T-cell (primary cell): ENCODE measurements at regions not wholly inside any gene's neighbourhood (a gene's known extent, or its start where the extent isn't known, plus 50 kb on each side); places are given as distances from the start of the nearest gene placed in this dataset.

ENCODE experiments used
- ATAC-seq, 4 experiments: fragments of 200-7000 bp in 3 of 4; fragments of 150-1000 bp in 1 of 4; cut with Tn5 transposase; replicated peaks in 1 of 4; 1 replicate in 3 of 4; 2 replicates in 1 of 4; pipeline ENCODE4 v1.10.0; 2021; ENCODE audit warnings: moderate library complexity in 3 of 4, mild to moderate bottlenecking in 2 of 4, moderate number of reproducible peaks in 1 of 4
- CTCF ChIA-PET, 2 donors: fragments of 300-600 bp; sonication (Branson Sonifier 250); formaldehyde crosslinking; loops; one replicate each; lab custom pipeline; 2022; ENCODE audit warnings: antibody characterized with exemption in 2 of 2; lab: Charles Lee
- POLR2A ChIA-PET, 2 donors: fragments of 300-600 bp; sonication (Branson Sonifier 250); formaldehyde crosslinking; loops; one replicate each; lab custom pipeline; 2022; ENCODE audit warnings: antibody characterized with exemption in 2 of 2; lab: Charles Lee
- DNase-seq, 35 experiments: peaks; one replicate each; pipeline versions ENCODE4 v3.0.0 to v3.0.0-alpha.2; 2013 to 2023
- H3K27ac ChIP-seq: one replicate; pipeline ENCODE4 v1.5.1; 2013; ENCODE audit warnings: low read length
- H3K27me3 ChIP-seq, 2 experiments: replicated peaks in 1 of 2; 1 replicate in 1 of 2; 2 replicates in 1 of 2; pipeline versions ENCODE4 v1.6.1 to v1.7.0; 2013; ENCODE audit warnings: low read length in 1 of 2, mixed read lengths in 1 of 2; ENCODE audit not compliant: control insufficient read depth in 2 of 2, insufficient read depth in 2 of 2; ENCODE audit errors: extremely low read depth in 1 of 2
- H3K36me3 ChIP-seq, 2 donors: 1 replicate in 1 of 2; 2 replicates in 1 of 2; pipeline versions ENCODE4 v1.6.1 to v1.7.0; 2013; ENCODE audit warnings: low read length in 1 of 2; ENCODE audit not compliant: control insufficient read depth in 2 of 2, insufficient read depth in 1 of 2; ENCODE audit errors: extremely low read depth in 1 of 2
- H3K4me1 ChIP-seq, 2 experiments: 1 replicate in 1 of 2; 2 replicates in 1 of 2; pipeline versions ENCODE4 v1.6.1 to v1.7.0; 2013; ENCODE audit warnings: low read length in 2 of 2, mixed read lengths in 1 of 2; ENCODE audit not compliant: insufficient read depth in 2 of 2, control insufficient read depth in 1 of 2; ENCODE audit errors: extremely low read depth in 1 of 2
- H3K4me3 ChIP-seq, 2 donors: 1 replicate in 1 of 2; 2 replicates in 1 of 2; pipeline versions ENCODE4 v1.5.1 to v1.7.0; 2013; ENCODE audit warnings: mild to moderate bottlenecking in 2 of 2, low read length in 1 of 2, moderate library complexity in 1 of 2; ENCODE audit not compliant: control insufficient read depth in 1 of 2; ENCODE audit errors: extremely low read depth in 1 of 2
- H3K9me3 ChIP-seq: 2 replicates; pipeline ENCODE4 v1.7.0; 2013
- H3K27ac Mint-ChIP-seq, 2 donors: one replicate each; pipeline ENCODE4 v1.8.0; 2020 to 2021; ENCODE audit warnings: mild to moderate bottlenecking in 2 of 2, mixed read lengths in 2 of 2
- H3K27me3 Mint-ChIP-seq, 2 donors: one replicate each; pipeline ENCODE4 v1.8.0; 2021 to 2022; ENCODE audit warnings: mixed read lengths in 2 of 2
- H3K36me3 Mint-ChIP-seq: one replicate; pipeline ENCODE4 v1.8.0; 2021; ENCODE audit warnings: mixed read lengths
- H3K4me1 Mint-ChIP-seq, 3 donors: one replicate each; pipeline ENCODE4 v1.8.0; 2020 to 2022; ENCODE audit warnings: mixed read lengths in 3 of 3, mild to moderate bottlenecking in 1 of 3
- H3K4me3 Mint-ChIP-seq, 3 donors: one replicate each; pipeline ENCODE4 v1.8.0; 2020 to 2022; ENCODE audit warnings: mild to moderate bottlenecking in 3 of 3, mixed read lengths in 3 of 3, moderate library complexity in 3 of 3
- H3K9me3 Mint-ChIP-seq, 3 donors: one replicate each; pipeline ENCODE4 v1.8.0; 2020 to 2022; ENCODE audit warnings: mixed read lengths in 3 of 3
- WGBS: methylation state at CpG from one replicate; pipeline ENCODE4 v1.1.5; 2013; ENCODE audit warnings: missing lambda C conversion rate; ENCODE audit not compliant: insufficient coverage; 5-methylcytosine and 5-hydroxymethylcytosine counted together

GRCh38 chr5:43985411-43985810 is 382.4 kb downstream of the NNT start:
- no peaks in the 10 kb centered on the region for H3K27me3 Mint-ChIP-seq
- H3K27ac Mint-ChIP-seq: no peak overlapping the region
- H3K4me1 Mint-ChIP-seq: no peaks in the 10 kb centered on the region
- ChIA-PET POLR2A (no interaction called here), CTCF (no interaction called here)
- no peaks in the 10 kb centered on the region for H3K36me3 ChIP-seq
- WGBS: no CpG with 5 or more reads among the region's 3 CpGs
- ATAC-seq (no peak), DNase-seq (no peak)
- H3K4me1 ChIP-seq: no peaks in the 10 kb centered on the region
- no peak overlapping the region for H3K27ac ChIP-seq
- peaks cover 4 to 8% (median 5%) of the 10 kb centered on the region in 3 donors for H3K9me3 Mint-ChIP-seq
- H3K4me3 ChIP-seq: no peak overlapping the region
- H3K27me3 ChIP-seq: no peaks in the 10 kb centered on the region
- no peaks in the 10 kb centered on the region for H3K36me3 Mint-ChIP-seq
- no peaks in the 10 kb centered on the region for H3K9me3 ChIP-seq
- H3K4me3 Mint-ChIP-seq: no peak overlapping the region

- WGBS: 76% methylated on average over 7 of the region's 8 CpGs
- ChIA-PET CTCF (no interaction called here), POLR2A (no interaction called here)
- ATAC-seq: no peak
- H3K36me3 ChIP-seq: no peaks in the 10 kb centered on the region
- no peak for DNase-seq
- H3K4me3 ChIP-seq: no peak overlapping the region
- H3K27ac Mint-ChIP-seq: no peak overlapping the region
- H3K9me3 ChIP-seq: no peaks in the 10 kb centered on the region
- H3K36me3 Mint-ChIP-seq: no peaks in the 10 kb centered on the region
- peaks cover 14 to 16% (median 14%) of the 10 kb centered on the region in 3 donors for H3K9me3 Mint-ChIP-seq
- H3K27me3 Mint-ChIP-seq: no peaks in the 10 kb centered on the region
- H3K4me3 Mint-ChIP-seq: no peak overlapping the region
- no peaks in the 10 kb centered on the region for H3K4me1 Mint-ChIP-seq
- no peak overlapping the region for H3K27ac ChIP-seq
- H3K27me3 ChIP-seq: no peaks in the 10 kb centered on the region
- no peaks in the 10 kb centered on the region for H3K4me1 ChIP-seq
Measured at GRCh38 chr5:43981556-43981955, 378.6 kb downstream of the NNT start.

GRCh38 chr5:43973908-43974307 is 370.9 kb downstream of the NNT start:
- ChIA-PET POLR2A (no interaction called here), CTCF (no interaction called here)
- Histone ChIP-seq H3K9me3 (no peaks in the 10 kb centered on the region), H3K27me3 (no peaks in the 10 kb centered on the region), H3K27ac (no peak overlapping the region), H3K36me3 (no peaks in the 10 kb centered on the region), H3K4me1 (no peaks in the 10 kb centered on the region), H3K4me3 (no peak overlapping the region)
- ATAC-seq (no peak), DNase-seq (no peak)
- WGBS: no CpG with 5 or more reads among the region's 2 CpGs
- Mint-ChIP-seq H3K4me3 (no peak overlapping the region), H3K36me3 (no peaks in the 10 kb centered on the region), H3K4me1 (no peaks in the 10 kb centered on the region), H3K27ac (no peak overlapping the region), H3K27me3 (no peaks in the 10 kb centered on the region), H3K9me3 (peaks cover 2 to 16% (median 15%) of the 10 kb centered on the region in 3 donors)

GRCh38 chr5:43973318-43973717 is 370.3 kb downstream of the NNT start:
- H3K4me3 ChIP-seq: no peak overlapping the region
- Mint-ChIP-seq H3K9me3 (peaks cover 0 to 12% (median 9%) of the 10 kb centered on the region in 3 donors), H3K4me1 (no peaks in the 10 kb centered on the region), H3K4me3 (no peak overlapping the region), H3K27me3 (no peaks in the 10 kb centered on the region), H3K27ac (no peak overlapping the region), H3K36me3 (no peaks in the 10 kb centered on the region)
- H3K27ac ChIP-seq: no peak overlapping the region
- CTCF ChIA-PET: no interaction called here
- no peaks in the 10 kb centered on the region for H3K4me1 ChIP-seq
- no peaks in the 10 kb centered on the region for H3K36me3 ChIP-seq
- H3K9me3 ChIP-seq: no peaks in the 10 kb centered on the region
- H3K27me3 ChIP-seq: no peaks in the 10 kb centered on the region
- POLR2A ChIA-PET: no interaction called here
- DNase-seq (no peak), ATAC-seq (no peak)
- WGBS: no CpG with 5 or more reads among the region's 2 CpGs

- Histone ChIP-seq H3K27ac (no peak overlapping the region), H3K9me3 (no peaks in the 10 kb centered on the region), H3K4me1 (no peaks in the 10 kb centered on the region), H3K4me3 (no peak overlapping the region), H3K27me3 (no peaks in the 10 kb centered on the region), H3K36me3 (no peaks in the 10 kb centered on the region)
- H3K4me1 Mint-ChIP-seq: no peaks in the 10 kb centered on the region
- POLR2A ChIA-PET: no interaction called here
- H3K27ac Mint-ChIP-seq: no peak overlapping the region
- DNase-seq: no peak
- no peak overlapping the region for H3K4me3 Mint-ChIP-seq
- no CpG with 5 or more reads among the region's 1 CpG for WGBS
- CTCF ChIA-PET: no interaction called here
- no peaks in the 10 kb centered on the region for H3K27me3 Mint-ChIP-seq
- no peaks in the 10 kb centered on the region for H3K36me3 Mint-ChIP-seq
- peaks cover 18 to 24% (median 20%) of the 10 kb centered on the region in 3 donors for H3K9me3 Mint-ChIP-seq
- no peak for ATAC-seq
Measured at GRCh38 chr5:43967165-43967564, 364.2 kb downstream of the NNT start.

GRCh38 chr5:43959144-43959543 is 356.2 kb downstream of the NNT start:
- CTCF ChIA-PET: no interaction called here
- Histone ChIP-seq H3K27me3 (no peaks in the 10 kb centered on the region), H3K36me3 (no peaks in the 10 kb centered on the region), H3K9me3 (no peaks in the 10 kb centered on the region), H3K4me3 (no peak overlapping the region), H3K27ac (no peak overlapping the region), H3K4me1 (no peaks in the 10 kb centered on the region)
- no peaks in the 10 kb centered on the region for H3K36me3 Mint-ChIP-seq
- no CpG with 5 or more reads among the region's 2 CpGs for WGBS
- H3K27me3 Mint-ChIP-seq: no peaks in the 10 kb centered on the region
- DNase-seq (no peak), ATAC-seq (no peak)
- peaks cover 19 to 45% (median 25%) of the 10 kb centered on the region in 3 donors for H3K9me3 Mint-ChIP-seq
- no peaks in the 10 kb centered on the region for H3K4me1 Mint-ChIP-seq
- H3K4me3 Mint-ChIP-seq: no peak overlapping the region
- no peak overlapping the region for H3K27ac Mint-ChIP-seq
- POLR2A ChIA-PET: no interaction called here

GRCh38 chr5:43947935-43948334 is 345.0 kb downstream of the NNT start:
- no peak overlapping the region for H3K27ac Mint-ChIP-seq
- H3K36me3 Mint-ChIP-seq: no peaks in the 10 kb centered on the region
- no peaks in the 10 kb centered on the region for H3K27me3 Mint-ChIP-seq
- WGBS: no CpG with 5 or more reads among the region's 2 CpGs
- CTCF ChIA-PET: no interaction called here
- POLR2A ChIA-PET: no interaction called here
- H3K9me3 Mint-ChIP-seq: peaks cover 10 to 23% (median 19%) of the 10 kb centered on the region in 3 donors
- no peaks in the 10 kb centered on the region for H3K9me3 ChIP-seq
- no peak overlapping the region for H3K27ac ChIP-seq
- H3K4me3 Mint-ChIP-seq: no peak overlapping the region
- no peaks in the 10 kb centered on the region for H3K4me1 Mint-ChIP-seq
- DNase-seq (no peak), ATAC-seq (no peak)
- no peaks in the 10 kb centered on the region for H3K4me1 ChIP-seq
- H3K4me3 ChIP-seq: no peak overlapping the region
- no peaks in the 10 kb centered on the region for H3K36me3 ChIP-seq
- no peaks in the 10 kb centered on the region for H3K27me3 ChIP-seq
